B cell (primary cell): ENCODE measurements at regions not wholly inside any gene's neighbourhood (a gene's known extent, or its start where the extent isn't known, plus 50 kb on each side); places are given as distances from the start of the nearest gene placed in this dataset.

Experiments
- ATAC-seq: fragments of 200-7000 bp; cut with Tn5 transposase; one replicate; pipeline ENCODE4 v1.10.0; 2021; ENCODE audit warnings: low read depth, mild to moderate bottlenecking, moderate number of reproducible peaks, moderate library complexity
- CTCF ChIA-PET: fragments of 350-600 bp; sonication (Branson Sonifier 250); formaldehyde crosslinking; loops from one replicate; lab custom pipeline; 2021; ENCODE audit warnings: antibody characterized with exemption, inconsistent platforms; lab: Charles Lee
- POLR2A ChIA-PET: fragments of 350-600 bp; sonication (Branson Sonifier 250); formaldehyde crosslinking; loops from one replicate; lab custom pipeline; 2021; ENCODE audit warnings: antibody characterized with exemption; lab: Charles Lee
- DNase-seq: peaks from one replicate; pipeline ENCODE4 v3.0.0; 2013
- H2AFZ ChIP-seq: 2 replicates; pipeline ENCODE4 v1.6.1; 2012; ENCODE audit warnings: mild to moderate bottlenecking, low read depth, low read length; ENCODE audit not compliant: insufficient read depth, poor library complexity, severe bottlenecking
- H3K27ac ChIP-seq, 2 donors: 1 replicate in 1 of 2; 2 replicates in 1 of 2; pipeline ENCODE4 v1.5.1; 2012 to 2013; ENCODE audit warnings: low read length in 2 of 2, mild to moderate bottlenecking in 2 of 2, moderate library complexity in 1 of 2
- H3K27me3 ChIP-seq, 4 experiments: fragments of 200-600 bp in 1 of 4; sonication (generic) in 1 of 4; replicated peaks in 1 of 4; 1 replicate in 2 of 4; 2 replicates in 2 of 4; pipeline versions ENCODE4 v1.6.1 to v1.7.0; 2013 to 2016; ENCODE audit warnings: low read length in 3 of 4, mild to moderate bottlenecking in 2 of 4, mixed read lengths in 1 of 4, moderate library complexity in 1 of 4; ENCODE audit not compliant: insufficient read depth in 4 of 4, control insufficient read depth in 3 of 4; ENCODE audit errors: control extremely low read depth in 1 of 4
- H3K36me3 ChIP-seq, 2 experiments: replicated peaks in 1 of 2; 1 replicate in 1 of 2; 2 replicates in 1 of 2; pipeline versions ENCODE4 v1.6.1 to v1.7.1; 2013; ENCODE audit warnings: low read length in 1 of 2; ENCODE audit not compliant: insufficient read depth in 2 of 2, control insufficient read depth in 1 of 2; ENCODE audit errors: control extremely low read depth in 1 of 2, extremely low read depth in 1 of 2
- H3K4me1 ChIP-seq, 2 donors: fragments of 200-600 bp in 1 of 2; sonication (generic) in 1 of 2; 1 replicate in 1 of 2; 2 replicates in 1 of 2; pipeline versions ENCODE4 v1.5.1 to v1.6.1; 2013 to 2017; ENCODE audit warnings: low read length in 2 of 2; ENCODE audit not compliant: control insufficient read depth in 2 of 2, insufficient read depth in 2 of 2
- H3K4me2 ChIP-seq: replicated peaks from 2 replicates; pipeline ENCODE3; 2012; ENCODE audit warnings: mild to moderate bottlenecking, low read depth, low read length; ENCODE audit not compliant: poor library complexity, severe bottlenecking
- H3K4me3 ChIP-seq, 5 experiments: fragments of 200-600 bp in 1 of 5; sonication (generic) in 1 of 5; 1 replicate in 3 of 5; 2 replicates in 2 of 5; pipeline versions ENCODE4 v1.5.1 to v1.7.0; 2011 to 2016; ENCODE audit warnings: low read length in 4 of 5, mild to moderate bottlenecking in 4 of 5, low read depth in 2 of 5, control low read depth in 1 of 5, moderate library complexity in 1 of 5; ENCODE audit not compliant: insufficient read depth in 1 of 5; ENCODE audit errors: control extremely low read depth in 1 of 5, extremely low read depth in 1 of 5
- H3K79me2 ChIP-seq: fragments of 200-600 bp; sonication (generic); one replicate; pipeline ENCODE4 v1.6.0; 2016; ENCODE audit warnings: low read length; ENCODE audit not compliant: control insufficient read depth, insufficient read depth
- H3K9ac ChIP-seq: fragments of 200-600 bp; sonication (generic); 2 replicates; pipeline ENCODE4 v1.6.1; 2017; ENCODE audit warnings: mild to moderate bottlenecking, low read length, moderate library complexity
- H3K9me3 ChIP-seq, 3 donors: one replicate each; pipeline versions ENCODE4 v1.6.1 to v1.7.1; 2013; ENCODE audit warnings: low read length in 2 of 3; ENCODE audit not compliant: control insufficient read depth in 2 of 3, insufficient read depth in 1 of 3; ENCODE audit errors: control extremely low read depth in 1 of 3
- H4K20me1 ChIP-seq: 2 replicates; pipeline ENCODE4 v1.6.0; 2012; ENCODE audit warnings: mild to moderate bottlenecking, low read length; ENCODE audit not compliant: insufficient read depth, control insufficient read depth, poor library complexity, severe bottlenecking
- H3K27ac Mint-ChIP-seq: one replicate; pipeline ENCODE4 v1.8.0; 2021; ENCODE audit warnings: mixed read lengths
- H3K27me3 Mint-ChIP-seq: one replicate; pipeline ENCODE4 v1.8.0; 2021; ENCODE audit warnings: mixed read lengths
- H3K4me1 Mint-ChIP-seq: one replicate; pipeline ENCODE4 v1.8.0; 2021; ENCODE audit warnings: mixed read lengths
- H3K4me3 Mint-ChIP-seq: one replicate; pipeline ENCODE4 v1.8.0; 2021; ENCODE audit warnings: mixed read lengths
- H3K9me3 Mint-ChIP-seq: one replicate; pipeline ENCODE4 v1.8.0; 2022; ENCODE audit warnings: mixed read lengths; ENCODE audit not compliant: insufficient read depth
- CTCF ChIP-seq: fragments of 200-600 bp; IDR thresholded peaks from one replicate; pipeline ENCODE4 v1.8.0; 2022; ENCODE audit warnings: antibody characterized with exemption, mild to moderate bottlenecking
- EZH2 ChIP-seq: IDR thresholded peaks from 2 replicates; pipeline ENCODE4 v1.6.1; 2012; ENCODE audit warnings: borderline replicate concordance, low read depth, mild to moderate bottlenecking, moderate library complexity, low read length; ENCODE audit not compliant: insufficient read depth, poor library complexity, severe bottlenecking
- WGBS: methylation state at CpG from one replicate; pipeline ENCODE4 v1.1.5; 2013; ENCODE audit warnings: missing lambda C conversion rate; ENCODE audit not compliant: insufficient coverage; 5-methylcytosine and 5-hydroxymethylcytosine counted together
- intact Hi-C: fragments of 100-400 bp; cut with micrococcal nuclease; formaldehyde crosslinking; loops from one replicate; pipeline ENCODE4 v1.10.0; 2022

GRCh38 chr11:81359476-81359875 lies 1374.2 kb downstream of the FAM181B start:
- Histone ChIP-seq H3K27me3 (no peaks in the 10 kb centered on the region), H4K20me1 (no peaks in the 10 kb centered on the region), H3K4me3 (no peak overlapping the region), H3K27ac (no peak overlapping the region), H3K4me1 (no peaks in the 10 kb centered on the region), H3K79me2 (no peaks in the 10 kb centered on the region), H3K9ac (no peak overlapping the region), H3K9me3 (no peaks in the 10 kb centered on the region), H3K4me2 (no peak overlapping the region), H3K36me3 (no peaks in the 10 kb centered on the region), H2AFZ (no peak overlapping the region)
- ATAC-seq: no peak
- no peak for TF ChIP-seq CTCF
- no peak for TF ChIP-seq EZH2
- no peak overlapping the region for H3K27ac Mint-ChIP-seq
- intact Hi-C loops: no loop called here
- H3K9me3 Mint-ChIP-seq: peaks cover 10% of the 10 kb centered on the region
- no peaks in the 10 kb centered on the region for H3K27me3 Mint-ChIP-seq
- WGBS: 82% methylated on average over 4 of the region's 6 CpGs
- no peaks in the 10 kb centered on the region for H3K4me1 Mint-ChIP-seq
- ChIA-PET CTCF (no interaction called here), POLR2A (no interaction called here)
- no peak for DNase-seq
- H3K4me3 Mint-ChIP-seq: no peak overlapping the region

- TF ChIP-seq CTCF (no peak), EZH2 (no peak)
- H3K27ac Mint-ChIP-seq: no peak overlapping the region
- no peaks in the 10 kb centered on the region for H4K20me1 ChIP-seq
- H3K4me2 ChIP-seq: no peak overlapping the region
- H3K79me2 ChIP-seq: no peaks in the 10 kb centered on the region
- ChIA-PET CTCF (no interaction called here), POLR2A (no interaction called here)
- H3K4me1 ChIP-seq: no peaks in the 10 kb centered on the region
- DNase-seq (no peak), ATAC-seq (no peak)
- no peak overlapping the region for H2AFZ ChIP-seq
- no peaks in the 10 kb centered on the region for H3K9me3 ChIP-seq
- no peaks in the 10 kb centered on the region for H3K9me3 Mint-ChIP-seq
- H3K27me3 ChIP-seq: no peaks in the 10 kb centered on the region
- no peak overlapping the region for H3K4me3 ChIP-seq
- intact Hi-C loops: no loop called here
- no peak overlapping the region for H3K9ac ChIP-seq
- 98% methylated on average over 4 of the region's 6 CpGs for WGBS
- no peak overlapping the region for H3K27ac ChIP-seq
- H3K27me3 Mint-ChIP-seq: no peaks in the 10 kb centered on the region
- H3K36me3 ChIP-seq: no peaks in the 10 kb centered on the region
- no peak overlapping the region for H3K4me3 Mint-ChIP-seq
- no peaks in the 10 kb centered on the region for H3K4me1 Mint-ChIP-seq
These were observed 1388.1 kb downstream of the FAM181B start for GRCh38 chr11:81345609-81346008.
